ENCODE measurements at regions not wholly inside any gene's neighbourhood (a gene's known extent, or its start where the extent isn't known, plus 50 kb on each side); places are given as distances from the start of the nearest gene placed in this dataset.

DNA sequence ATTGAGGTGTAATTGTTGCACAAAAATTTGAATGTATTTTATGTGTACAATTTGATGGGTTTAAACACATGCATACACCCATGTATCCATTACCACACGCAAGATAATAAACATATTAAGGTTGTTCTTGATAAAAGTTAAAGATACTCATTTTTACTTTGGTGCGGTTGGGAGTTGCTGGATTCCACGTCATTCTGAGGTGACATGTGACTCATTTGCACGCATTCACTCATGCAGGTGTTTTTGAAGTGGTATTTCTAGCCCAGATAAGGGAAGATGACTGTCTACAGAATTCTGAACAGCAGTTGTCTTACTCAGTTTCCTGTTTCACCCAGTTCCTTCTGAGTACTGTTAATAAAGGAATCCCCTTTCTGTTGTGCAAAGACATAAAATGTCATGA lies 142.0 kb downstream of the RTL3 start:
- no peaks in the 10 kb centered on the region for H3K36me3 ChIP-seq (ENCODE audit: control insufficient read depth, insufficient read depth, low read length)
- no peaks in the 10 kb centered on the region for H3K9me3 ChIP-seq (ENCODE audit: control insufficient read depth, insufficient read depth, low read depth, low read length)
- H3K27ac ChIP-seq (ENCODE audit: low read length) = no peak overlapping the region
- ChIA-PET POLR2A (no interaction called here), CTCF (no interaction called here)
- ATAC-seq (no peak), DNase-seq (ENCODE audit: low read depth, low spot score) (no peak)
- TF ChIP-seq, protein P1, sequence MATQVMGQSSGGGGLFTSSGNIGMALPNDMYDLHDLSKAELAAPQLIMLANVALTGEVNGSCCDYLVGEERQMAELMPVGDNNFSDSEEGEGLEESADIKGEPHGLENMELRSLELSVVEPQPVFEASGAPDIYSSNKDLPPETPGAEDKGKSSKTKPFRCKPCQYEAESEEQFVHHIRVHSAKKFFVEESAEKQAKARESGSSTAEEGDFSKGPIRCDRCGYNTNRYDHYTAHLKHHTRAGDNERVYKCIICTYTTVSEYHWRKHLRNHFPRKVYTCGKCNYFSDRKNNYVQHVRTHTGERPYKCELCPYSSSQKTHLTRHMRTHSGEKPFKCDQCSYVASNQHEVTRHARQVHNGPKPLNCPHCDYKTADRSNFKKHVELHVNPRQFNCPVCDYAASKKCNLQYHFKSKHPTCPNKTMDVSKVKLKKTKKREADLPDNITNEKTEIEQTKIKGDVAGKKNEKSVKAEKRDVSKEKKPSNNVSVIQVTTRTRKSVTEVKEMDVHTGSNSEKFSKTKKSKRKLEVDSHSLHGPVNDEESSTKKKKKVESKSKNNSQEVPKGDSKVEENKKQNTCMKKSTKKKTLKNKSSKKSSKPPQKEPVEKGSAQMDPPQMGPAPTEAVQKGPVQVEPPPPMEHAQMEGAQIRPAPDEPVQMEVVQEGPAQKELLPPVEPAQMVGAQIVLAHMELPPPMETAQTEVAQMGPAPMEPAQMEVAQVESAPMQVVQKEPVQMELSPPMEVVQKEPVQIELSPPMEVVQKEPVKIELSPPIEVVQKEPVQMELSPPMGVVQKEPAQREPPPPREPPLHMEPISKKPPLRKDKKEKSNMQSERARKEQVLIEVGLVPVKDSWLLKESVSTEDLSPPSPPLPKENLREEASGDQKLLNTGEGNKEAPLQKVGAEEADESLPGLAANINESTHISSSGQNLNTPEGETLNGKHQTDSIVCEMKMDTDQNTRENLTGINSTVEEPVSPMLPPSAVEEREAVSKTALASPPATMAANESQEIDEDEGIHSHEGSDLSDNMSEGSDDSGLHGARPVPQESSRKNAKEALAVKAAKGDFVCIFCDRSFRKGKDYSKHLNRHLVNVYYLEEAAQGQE (IDR thresholded peaks at IDR 0.05; ENCODE audit: insufficient read depth in 1 of 2, low read depth in 2 of 2, low read length in 1 of 2) = no peak
- TF ChIP-seq, protein P2, sequence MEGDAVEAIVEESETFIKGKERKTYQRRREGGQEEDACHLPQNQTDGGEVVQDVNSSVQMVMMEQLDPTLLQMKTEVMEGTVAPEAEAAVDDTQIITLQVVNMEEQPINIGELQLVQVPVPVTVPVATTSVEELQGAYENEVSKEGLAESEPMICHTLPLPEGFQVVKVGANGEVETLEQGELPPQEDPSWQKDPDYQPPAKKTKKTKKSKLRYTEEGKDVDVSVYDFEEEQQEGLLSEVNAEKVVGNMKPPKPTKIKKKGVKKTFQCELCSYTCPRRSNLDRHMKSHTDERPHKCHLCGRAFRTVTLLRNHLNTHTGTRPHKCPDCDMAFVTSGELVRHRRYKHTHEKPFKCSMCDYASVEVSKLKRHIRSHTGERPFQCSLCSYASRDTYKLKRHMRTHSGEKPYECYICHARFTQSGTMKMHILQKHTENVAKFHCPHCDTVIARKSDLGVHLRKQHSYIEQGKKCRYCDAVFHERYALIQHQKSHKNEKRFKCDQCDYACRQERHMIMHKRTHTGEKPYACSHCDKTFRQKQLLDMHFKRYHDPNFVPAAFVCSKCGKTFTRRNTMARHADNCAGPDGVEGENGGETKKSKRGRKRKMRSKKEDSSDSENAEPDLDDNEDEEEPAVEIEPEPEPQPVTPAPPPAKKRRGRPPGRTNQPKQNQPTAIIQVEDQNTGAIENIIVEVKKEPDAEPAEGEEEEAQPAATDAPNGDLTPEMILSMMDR (IDR thresholded peaks at IDR 0.05) = no peak
- TF ChIP-seq TCF7L2 (IDR thresholded peaks at IDR 0.05; ENCODE audit: low read depth, low read length) = no peak
- H3K4me1 ChIP-seq (ENCODE audit: control insufficient read depth, insufficient read depth, low read length) = no peaks in the 10 kb centered on the region
- H3K4me3 ChIP-seq (ENCODE audit: low read depth in 2 of 2, low read length in 2 of 2) = no peak overlapping the region
- no peaks in the 10 kb centered on the region for H3K27me3 ChIP-seq (ENCODE audit: control insufficient read depth, insufficient read depth, low read length)
- no TSS peak for BruUV-seq (replicated peaks)
- in situ Hi-C loops (cut with HindIII; ENCODE audit: low pct_unique_long_range_greater_than_20kb, low sequenced_read_pairs) = no loop called here
- intact Hi-C loops (cut with micrococcal nuclease; ENCODE audit: unreplicated experiment) = no loop called here

GRCh38 chrX:78514852-78515251 lies 144.3 kb downstream of the RTL3 start:
- DNase-seq (ENCODE audit: low read depth, low spot score) (no peak), ATAC-seq (no peak)
- no peaks in the 10 kb centered on the region for H3K36me3 ChIP-seq (ENCODE audit: control insufficient read depth, insufficient read depth, low read length)
- no peaks in the 10 kb centered on the region for H3K27me3 ChIP-seq (ENCODE audit: control insufficient read depth, insufficient read depth, low read length)
- ChIA-PET POLR2A (no interaction called here), CTCF (no interaction called here)
- no peak overlapping the region for H3K4me3 ChIP-seq (ENCODE audit: low read depth in 2 of 2, low read length in 2 of 2)
- H3K9me3 ChIP-seq (ENCODE audit: control insufficient read depth, insufficient read depth, low read depth, low read length) = no peaks in the 10 kb centered on the region
- BruUV-seq (replicated peaks) = no TSS peak
- H3K27ac ChIP-seq (ENCODE audit: low read length) = no peak overlapping the region
- no peaks in the 10 kb centered on the region for H3K4me1 ChIP-seq (ENCODE audit: control insufficient read depth, insufficient read depth, low read length)
- intact Hi-C loops (cut with micrococcal nuclease; ENCODE audit: unreplicated experiment) (no loop called here), in situ Hi-C loops (cut with HindIII; ENCODE audit: low pct_unique_long_range_greater_than_20kb, low sequenced_read_pairs) (no loop called here)
- TF ChIP-seq, protein P2 (IDR thresholded peaks at IDR 0.05) = peak; percentile 4; the same call in 1 of the 2 replicates
- TF ChIP-seq, protein P1 (IDR thresholded peaks at IDR 0.05; ENCODE audit: insufficient read depth in 1 of 2, low read depth in 2 of 2, low read length in 1 of 2) = no peak
